Subcutaneous abdominal adipose tissue (tissue), 5 donors: ENCODE measurements at regions not wholly inside any gene's neighbourhood (a gene's known extent, or its start where the extent isn't known, plus 50 kb on each side); places are given as distances from the start of the nearest gene placed in this dataset.

Source experiments
- H3K27ac ChIP-seq: one replicate; pipeline ENCODE4 v1.7.0; 2013; ENCODE audit warnings: low read depth, mild to moderate bottlenecking, inconsistent platforms, low read length, moderate library complexity
- H3K27me3 ChIP-seq, 5 donors: one replicate each; pipeline ENCODE4 v1.7.0; 2013; ENCODE audit warnings: low read length in 5 of 5, inconsistent platforms in 1 of 5; ENCODE audit not compliant: control insufficient read depth in 5 of 5, insufficient read depth in 4 of 5
- H3K36me3 ChIP-seq, 5 donors: one replicate each; pipeline ENCODE4 v1.7.0; 2013; ENCODE audit warnings: low read length in 5 of 5; ENCODE audit not compliant: control insufficient read depth in 5 of 5, insufficient read depth in 5 of 5
- H3K4me1 ChIP-seq, 5 donors: one replicate each; pipeline ENCODE4 v1.7.0; 2013; ENCODE audit warnings: low read length in 5 of 5, mild to moderate bottlenecking in 3 of 5, moderate library complexity in 1 of 5; ENCODE audit not compliant: control insufficient read depth in 5 of 5, insufficient read depth in 5 of 5
- H3K4me3 ChIP-seq, 5 donors: one replicate each; pipeline ENCODE4 v1.7.0; 2013; ENCODE audit warnings: low read length in 5 of 5, low read depth in 1 of 5
- H3K9ac ChIP-seq, 5 donors: one replicate each; pipeline ENCODE4 v1.7.0; 2013; ENCODE audit warnings: low read length in 5 of 5, mild to moderate bottlenecking in 4 of 5, moderate library complexity in 3 of 5
- H3K9me3 ChIP-seq, 5 donors: one replicate each; pipeline ENCODE4 v1.7.0; 2013; ENCODE audit warnings: low read length in 5 of 5; ENCODE audit not compliant: control insufficient read depth in 5 of 5
- donor health status: healthy.
- donor health status: healthy.
- donor health status: healthy.
- donor health status: healthy.
- donor health status: healthy.

GRCh38 chr5:82339792-82340191 is 61.6 kb upstream of the RPS23 start:
- no peak overlapping the region for H3K4me3 ChIP-seq
- no peak overlapping the region for H3K27ac ChIP-seq
- no peaks in the 10 kb centered on the region for H3K27me3 ChIP-seq
- H3K4me1 ChIP-seq, result peaks cover 0 to 32% (median 5%) of the 10 kb centered on the region in 5 donors
- no peaks in the 10 kb centered on the region for H3K9me3 ChIP-seq
- H3K9ac ChIP-seq, result no peak overlapping the region
- no peaks in the 10 kb centered on the region for H3K36me3 ChIP-seq

- Histone ChIP-seq H3K9me3 (no peaks in the 10 kb centered on the region), H3K4me1 (peaks cover 0 to 39% (median 10%) of the 10 kb centered on the region in 5 donors), H3K27ac (no peak overlapping the region), H3K9ac (no peak overlapping the region), H3K27me3 (no peaks in the 10 kb centered on the region), H3K36me3 (no peaks in the 10 kb centered on the region), H3K4me3 (no peak overlapping the region)
Measured at GRCh38 chr5:82338771-82339373, 60.7 kb upstream of the RPS23 start.

- Histone ChIP-seq H3K27me3 (no peaks in the 10 kb centered on the region), H3K27ac (no peak overlapping the region), H3K9me3 (no peaks in the 10 kb centered on the region), H3K4me1 (peaks cover 0 to 39% (median 10%) of the 10 kb centered on the region in 5 donors), H3K9ac (no peak overlapping the region), H3K36me3 (no peaks in the 10 kb centered on the region), H3K4me3 (no peak overlapping the region)
Measured at GRCh38 chr5:82336959-82337351, 58.8 kb upstream of the RPS23 start.

- no peaks in the 10 kb centered on the region for H3K36me3 ChIP-seq
- no peaks in the 10 kb centered on the region for H3K27me3 ChIP-seq
- H3K4me1 ChIP-seq, result peaks cover 0 to 44% (median 11%) of the 10 kb centered on the region in 5 donors
- H3K9ac ChIP-seq, result no peak overlapping the region
- no peak overlapping the region for H3K4me3 ChIP-seq
- no peak overlapping the region for H3K27ac ChIP-seq
- no peaks in the 10 kb centered on the region for H3K9me3 ChIP-seq
Measured at GRCh38 chr5:82336226-82336958, 58.2 kb upstream of the RPS23 start.

GRCh38 chr5:82335806-82336205 is 57.7 kb upstream of the RPS23 start:
- Histone ChIP-seq H3K27me3 (no peaks in the 10 kb centered on the region), H3K9me3 (no peaks in the 10 kb centered on the region), H3K4me3 (no peak overlapping the region), H3K36me3 (no peaks in the 10 kb centered on the region), H3K4me1 (peaks cover 0 to 49% (median 14%) of the 10 kb centered on the region in 5 donors), H3K9ac (no peak overlapping the region), H3K27ac (no peak overlapping the region)

- no peak overlapping the region for H3K4me3 ChIP-seq
- H3K9ac ChIP-seq, result no peak overlapping the region
- no peak overlapping the region for H3K27ac ChIP-seq
- no peaks in the 10 kb centered on the region for H3K36me3 ChIP-seq
- H3K27me3 ChIP-seq, result no peaks in the 10 kb centered on the region
- H3K4me1 ChIP-seq, result peaks cover 0 to 52% (median 18%) of the 10 kb centered on the region in 5 donors
- H3K9me3 ChIP-seq, result no peaks in the 10 kb centered on the region
Measured at GRCh38 chr5:82334856-82335255, 56.7 kb upstream of the RPS23 start.

GRCh38 chr5:82334085-82334692 is 56.0 kb upstream of the RPS23 start:
- H3K27ac ChIP-seq, result no peak overlapping the region
- H3K36me3 ChIP-seq, result no peaks in the 10 kb centered on the region
- H3K27me3 ChIP-seq, result no peaks in the 10 kb centered on the region
- H3K4me1 ChIP-seq, result peaks cover 0 to 47% (median 18%) of the 10 kb centered on the region in 5 donors
- no peak overlapping the region for H3K9ac ChIP-seq
- no peak overlapping the region for H3K4me3 ChIP-seq
- no peaks in the 10 kb centered on the region for H3K9me3 ChIP-seq

GRCh38 chr5:82332886-82333615 is 54.9 kb upstream of the RPS23 start:
- Histone ChIP-seq H3K27ac (no peak overlapping the region), H3K9me3 (no peaks in the 10 kb centered on the region), H3K9ac (no peak overlapping the region), H3K36me3 (no peaks in the 10 kb centered on the region), H3K27me3 (no peaks in the 10 kb centered on the region), H3K4me3 (no peak overlapping the region), H3K4me1 (peaks cover 0 to 42% (median 14%) of the 10 kb centered on the region in 5 donors)

GRCh38 chr5:82332064-82332855 is 54.1 kb upstream of the RPS23 start:
- Histone ChIP-seq H3K9me3 (no peaks in the 10 kb centered on the region), H3K9ac (no peak overlapping the region), H3K27me3 (no peaks in the 10 kb centered on the region), H3K4me1 (peaks cover 0 to 42% (median 14%) of the 10 kb centered on the region in 5 donors), H3K4me3 (no peak overlapping the region), H3K36me3 (no peaks in the 10 kb centered on the region), H3K27ac (peak overlapping the region; percentile 25)
